Karpas-422 (cell line): ENCODE measurements at regions not wholly inside any gene's neighbourhood (a gene's known extent, or its start where the extent isn't known, plus 50 kb on each side); places are given as distances from the start of the nearest gene placed in this dataset.

Experiments used
- DNase-seq: peaks from one replicate; pipeline ENCODE4 v3.0.0-alpha.2; 2015
- H2AFZ ChIP-seq: fragments of 200-600 bp; sonication (generic); 2 replicates; pipeline ENCODE4 v1.6.1; 2014; ENCODE audit warnings: antibody characterized with exemption, low read length, mixed read lengths
- H3K27ac ChIP-seq: fragments of 200-600 bp; sonication (generic); 2 replicates; pipeline ENCODE4 v1.5.1; 2014; ENCODE audit warnings: mild to moderate bottlenecking, low read length, moderate library complexity
- H3K27me3 ChIP-seq: fragments of 200-600 bp; sonication (generic); 2 replicates; pipeline ENCODE4 v1.6.1; 2014; ENCODE audit warnings: low read length, mixed read lengths
- H3K36me3 ChIP-seq: fragments of 200-600 bp; sonication (generic); 2 replicates; pipeline ENCODE4 v1.6.1; 2014; ENCODE audit warnings: low read length, mixed read lengths; ENCODE audit not compliant: insufficient read depth
- H3K4me1 ChIP-seq: fragments of 200-600 bp; sonication (generic); 2 replicates; pipeline ENCODE4 v1.6.1; 2014; ENCODE audit warnings: mild to moderate bottlenecking, low read length, mixed read lengths
- H3K4me2 ChIP-seq: fragments of 200-600 bp; sonication (generic); 2 replicates; pipeline ENCODE4 v1.6.1; 2014; ENCODE audit warnings: low read length, low read depth, mild to moderate bottlenecking; ENCODE audit not compliant: poor library complexity, severe bottlenecking
- H3K4me3 ChIP-seq: fragments of 200-600 bp; sonication (generic); 2 replicates; pipeline ENCODE4 v1.5.1; 2014; ENCODE audit warnings: mild to moderate bottlenecking, antibody characterized with exemption, low read length, mixed read lengths
- H3K79me2 ChIP-seq: fragments of 200-600 bp; sonication (generic); 2 replicates; pipeline ENCODE4 v1.6.1; 2014; ENCODE audit warnings: mild to moderate bottlenecking, low read length, mixed read lengths
- H3K9ac ChIP-seq: fragments of 200-600 bp; sonication (generic); 2 replicates; pipeline ENCODE4 v1.6.0; 2014; ENCODE audit warnings: low read length
- H3K9me2 ChIP-seq: fragments of 200-600 bp; sonication (generic), shearing (Covaris generic); replicated peaks from 2 replicates; pipeline ENCODE4 v1.6.0; 2014; ENCODE audit warnings: mild to moderate bottlenecking, low read length, moderate library complexity; ENCODE audit not compliant: insufficient read depth
- H3K9me3 ChIP-seq: fragments of 300-700, 200-600 bp; sonication (generic); 2 replicates; pipeline ENCODE4 v1.6.1; 2014; ENCODE audit warnings: low read length, mixed read lengths
- H4K20me1 ChIP-seq: fragments of 200-600 bp; sonication (generic); 2 replicates; pipeline ENCODE4 v1.6.1; 2014; ENCODE audit warnings: mild to moderate bottlenecking, antibody characterized with exemption, low read length, low read depth; ENCODE audit not compliant: insufficient read depth

- no peak for DNase-seq
- Histone ChIP-seq H3K4me3 (no peak overlapping the region), H3K4me2 (no peak overlapping the region), H3K9me2 (no peaks in the 10 kb centered on the region), H3K27ac (no peak overlapping the region), H3K79me2 (no peaks in the 10 kb centered on the region), H3K9ac (no peak overlapping the region), H4K20me1 (no peaks in the 10 kb centered on the region), H3K27me3 (no peaks in the 10 kb centered on the region), H2AFZ (no peak overlapping the region), H3K9me3 (no peaks in the 10 kb centered on the region), H3K4me1 (no peaks in the 10 kb centered on the region), H3K36me3 (no peaks in the 10 kb centered on the region)
Observed at GRCh38 chr6:6997263-6998193, 110.2 kb upstream of the RREB1 start.

- H4K20me1 ChIP-seq: no peaks in the 10 kb centered on the region
- H3K36me3 ChIP-seq: no peaks in the 10 kb centered on the region
- H3K27ac ChIP-seq: no peak overlapping the region
- no peak for DNase-seq
- H3K79me2 ChIP-seq: no peaks in the 10 kb centered on the region
- no peak overlapping the region for H3K4me2 ChIP-seq
- no peaks in the 10 kb centered on the region for H3K9me3 ChIP-seq
- no peaks in the 10 kb centered on the region for H3K27me3 ChIP-seq
- H3K4me1 ChIP-seq: no peaks in the 10 kb centered on the region
- H3K4me3 ChIP-seq: no peak overlapping the region
- H3K9ac ChIP-seq: no peak overlapping the region
- no peaks in the 10 kb centered on the region for H3K9me2 ChIP-seq
- H2AFZ ChIP-seq: no peak overlapping the region
Observed at GRCh38 chr6:6998194-6998569, 109.6 kb upstream of the RREB1 start.

- no peak for DNase-seq
- Histone ChIP-seq H3K27ac (no peak overlapping the region), H3K9ac (no peak overlapping the region), H3K36me3 (no peaks in the 10 kb centered on the region), H3K27me3 (no peaks in the 10 kb centered on the region), H3K79me2 (no peaks in the 10 kb centered on the region), H2AFZ (no peak overlapping the region), H4K20me1 (no peaks in the 10 kb centered on the region), H3K9me2 (no peaks in the 10 kb centered on the region), H3K4me2 (no peak overlapping the region), H3K4me1 (no peaks in the 10 kb centered on the region), H3K9me3 (no peaks in the 10 kb centered on the region), H3K4me3 (no peak overlapping the region)
Observed at GRCh38 chr6:7000825-7001777, 106.7 kb upstream of the RREB1 start.

GRCh38 chr6:7003041-7003440 is 104.7 kb upstream of the RREB1 start:
- Histone ChIP-seq H3K27ac (no peak overlapping the region), H4K20me1 (no peaks in the 10 kb centered on the region), H3K9me3 (no peaks in the 10 kb centered on the region), H3K9ac (no peak overlapping the region), H3K79me2 (no peaks in the 10 kb centered on the region), H3K36me3 (no peaks in the 10 kb centered on the region), H3K9me2 (no peaks in the 10 kb centered on the region), H3K27me3 (no peaks in the 10 kb centered on the region), H3K4me1 (no peaks in the 10 kb centered on the region), H3K4me2 (no peak overlapping the region), H3K4me3 (no peak overlapping the region), H2AFZ (no peak overlapping the region)
- no peak for DNase-seq

- Histone ChIP-seq H3K27me3 (no peaks in the 10 kb centered on the region), H4K20me1 (no peaks in the 10 kb centered on the region), H3K4me1 (no peaks in the 10 kb centered on the region), H3K27ac (no peak overlapping the region), H3K4me2 (no peak overlapping the region), H3K4me3 (no peak overlapping the region), H3K36me3 (no peaks in the 10 kb centered on the region), H2AFZ (no peak overlapping the region), H3K79me2 (no peaks in the 10 kb centered on the region), H3K9ac (no peak overlapping the region), H3K9me3 (no peaks in the 10 kb centered on the region), H3K9me2 (no peaks in the 10 kb centered on the region)
- no peak for DNase-seq
Observed at GRCh38 chr6:7004581-7005297, 103.0 kb upstream of the RREB1 start.

- Histone ChIP-seq H4K20me1 (no peaks in the 10 kb centered on the region), H3K36me3 (no peaks in the 10 kb centered on the region), H3K79me2 (no peaks in the 10 kb centered on the region), H3K27ac (no peak overlapping the region), H3K4me3 (no peak overlapping the region), H3K9ac (no peak overlapping the region), H2AFZ (no peak overlapping the region), H3K9me2 (no peaks in the 10 kb centered on the region), H3K9me3 (no peaks in the 10 kb centered on the region), H3K4me2 (no peak overlapping the region), H3K4me1 (no peaks in the 10 kb centered on the region), H3K27me3 (no peaks in the 10 kb centered on the region)
- no peak for DNase-seq
Observed at GRCh38 chr6:7006515-7007191, 101.1 kb upstream of the RREB1 start.

GRCh38 chr6:7008451-7008988 is 99.2 kb upstream of the RREB1 start:
- Histone ChIP-seq H2AFZ (no peak overlapping the region), H3K36me3 (no peaks in the 10 kb centered on the region), H3K4me2 (no peak overlapping the region), H3K9me3 (no peaks in the 10 kb centered on the region), H4K20me1 (no peaks in the 10 kb centered on the region), H3K4me1 (no peaks in the 10 kb centered on the region), H3K9me2 (no peaks in the 10 kb centered on the region), H3K79me2 (no peaks in the 10 kb centered on the region), H3K4me3 (no peak overlapping the region), H3K27ac (no peak overlapping the region), H3K27me3 (no peaks in the 10 kb centered on the region), H3K9ac (no peak overlapping the region)
- no peak for DNase-seq
